ENCODE measurements at regions not wholly inside any gene's neighbourhood (a gene's known extent, or its start where the extent isn't known, plus 50 kb on each side); places are given as distances from the start of the nearest gene placed in this dataset.

DNA sequence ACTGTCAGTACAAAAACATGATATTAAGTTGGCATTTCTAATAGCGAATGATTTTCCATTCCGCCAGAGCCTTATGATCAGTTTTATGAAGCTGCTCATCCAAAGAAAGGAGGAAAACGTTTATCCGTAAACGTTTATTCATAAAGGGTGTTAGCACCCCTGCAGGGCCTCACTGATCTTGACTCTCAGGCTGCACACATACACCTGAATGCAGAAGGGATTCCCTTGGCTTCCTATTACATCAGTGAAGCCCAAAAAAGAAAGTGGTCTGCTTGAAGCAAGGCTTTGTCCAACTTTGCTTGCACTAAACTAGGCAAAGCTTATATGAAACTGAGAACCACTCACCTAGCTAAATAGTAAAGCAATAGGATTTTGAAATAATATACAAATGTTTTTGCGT is 659.5 kb upstream of the CADM2 start:
- no peak for TF ChIP-seq POLR2A (IDR thresholded peaks at IDR 0.05; ENCODE audit: extremely low read depth, insufficient read length)
- TF ChIP-seq, protein P1, sequence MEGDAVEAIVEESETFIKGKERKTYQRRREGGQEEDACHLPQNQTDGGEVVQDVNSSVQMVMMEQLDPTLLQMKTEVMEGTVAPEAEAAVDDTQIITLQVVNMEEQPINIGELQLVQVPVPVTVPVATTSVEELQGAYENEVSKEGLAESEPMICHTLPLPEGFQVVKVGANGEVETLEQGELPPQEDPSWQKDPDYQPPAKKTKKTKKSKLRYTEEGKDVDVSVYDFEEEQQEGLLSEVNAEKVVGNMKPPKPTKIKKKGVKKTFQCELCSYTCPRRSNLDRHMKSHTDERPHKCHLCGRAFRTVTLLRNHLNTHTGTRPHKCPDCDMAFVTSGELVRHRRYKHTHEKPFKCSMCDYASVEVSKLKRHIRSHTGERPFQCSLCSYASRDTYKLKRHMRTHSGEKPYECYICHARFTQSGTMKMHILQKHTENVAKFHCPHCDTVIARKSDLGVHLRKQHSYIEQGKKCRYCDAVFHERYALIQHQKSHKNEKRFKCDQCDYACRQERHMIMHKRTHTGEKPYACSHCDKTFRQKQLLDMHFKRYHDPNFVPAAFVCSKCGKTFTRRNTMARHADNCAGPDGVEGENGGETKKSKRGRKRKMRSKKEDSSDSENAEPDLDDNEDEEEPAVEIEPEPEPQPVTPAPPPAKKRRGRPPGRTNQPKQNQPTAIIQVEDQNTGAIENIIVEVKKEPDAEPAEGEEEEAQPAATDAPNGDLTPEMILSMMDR (IDR thresholded peaks at IDR 0.05; ENCODE audit: low read depth, low read length), result no peak

Measured in NB4 (cell line).